Hepatic stellate cell (primary cell): ENCODE measurements at regions not wholly inside any gene's neighbourhood (a gene's known extent, or its start where the extent isn't known, plus 50 kb on each side); places are given as distances from the start of the nearest gene placed in this dataset.
"Not testable (repeated sequence)": the region's sequence is repeated elsewhere in the genome, so short reads cannot be mapped to it uniquely, and the experiment has no call there.

Experiments used
- DNase-seq: peaks from one replicate; pipeline ENCODE4 v3.0.0; 2011; ENCODE audit warnings: low spot score

DNA sequence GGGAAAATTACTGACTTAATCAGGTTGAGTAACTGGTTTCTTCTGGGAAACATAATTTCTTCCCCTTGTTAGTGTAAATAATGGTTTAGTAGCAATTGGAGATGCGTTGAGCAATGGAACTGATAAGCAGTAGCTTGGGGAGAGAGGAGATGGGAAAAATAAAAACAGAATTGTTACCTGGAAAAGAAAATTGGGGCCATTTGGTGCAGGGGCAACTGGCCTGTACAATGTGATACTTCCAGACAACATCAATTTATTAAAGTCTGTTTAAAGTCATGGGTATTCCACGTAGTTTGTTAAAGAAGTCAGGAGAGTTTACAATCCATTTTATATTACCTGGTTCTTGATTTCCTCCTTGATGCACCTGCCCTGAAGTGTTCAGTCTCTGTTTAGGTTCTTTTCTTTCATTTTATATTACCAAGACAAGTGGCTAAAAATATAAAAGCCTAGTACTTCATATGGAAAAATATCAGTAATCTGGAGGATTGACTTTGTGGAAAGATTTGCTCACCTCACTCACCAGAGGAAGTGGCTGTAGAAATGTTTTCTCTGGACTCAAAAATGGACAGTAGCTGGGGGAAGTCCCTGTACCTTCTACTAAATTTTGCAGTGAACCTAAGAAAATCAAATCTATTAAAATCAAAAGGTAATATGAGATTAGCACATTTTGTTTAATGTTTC is 161.0 kb downstream of the DDX1 start:
- DNase-seq: no peak

DNA sequence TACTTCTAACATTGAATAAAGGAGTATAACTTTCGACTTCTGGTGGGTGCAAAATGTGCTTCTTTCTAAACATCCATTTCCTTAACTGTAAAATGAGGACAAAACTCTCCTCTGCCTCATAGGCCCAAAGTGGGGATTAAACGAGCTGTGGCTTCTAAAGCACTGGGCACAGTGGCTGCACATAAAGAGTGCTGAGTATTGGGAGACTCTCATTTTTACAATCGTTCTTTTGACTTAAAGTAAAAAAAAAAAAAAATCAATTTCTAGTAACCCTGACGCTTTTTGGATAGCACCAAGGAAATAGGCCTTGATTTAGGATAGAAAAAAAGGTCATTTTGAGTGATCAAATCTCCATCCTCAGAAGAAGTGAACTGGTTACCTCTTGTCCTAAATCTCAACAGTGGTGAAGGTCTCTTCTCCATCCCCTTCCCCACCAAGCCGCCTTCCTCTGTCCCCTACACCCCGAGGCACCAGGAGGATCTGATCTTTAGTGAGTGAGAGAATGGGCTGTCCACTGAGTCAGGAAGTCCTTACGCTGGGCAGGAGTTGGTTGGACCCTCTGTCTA is 161.6 kb downstream of the DDX1 start:
- no peak for DNase-seq

DNA sequence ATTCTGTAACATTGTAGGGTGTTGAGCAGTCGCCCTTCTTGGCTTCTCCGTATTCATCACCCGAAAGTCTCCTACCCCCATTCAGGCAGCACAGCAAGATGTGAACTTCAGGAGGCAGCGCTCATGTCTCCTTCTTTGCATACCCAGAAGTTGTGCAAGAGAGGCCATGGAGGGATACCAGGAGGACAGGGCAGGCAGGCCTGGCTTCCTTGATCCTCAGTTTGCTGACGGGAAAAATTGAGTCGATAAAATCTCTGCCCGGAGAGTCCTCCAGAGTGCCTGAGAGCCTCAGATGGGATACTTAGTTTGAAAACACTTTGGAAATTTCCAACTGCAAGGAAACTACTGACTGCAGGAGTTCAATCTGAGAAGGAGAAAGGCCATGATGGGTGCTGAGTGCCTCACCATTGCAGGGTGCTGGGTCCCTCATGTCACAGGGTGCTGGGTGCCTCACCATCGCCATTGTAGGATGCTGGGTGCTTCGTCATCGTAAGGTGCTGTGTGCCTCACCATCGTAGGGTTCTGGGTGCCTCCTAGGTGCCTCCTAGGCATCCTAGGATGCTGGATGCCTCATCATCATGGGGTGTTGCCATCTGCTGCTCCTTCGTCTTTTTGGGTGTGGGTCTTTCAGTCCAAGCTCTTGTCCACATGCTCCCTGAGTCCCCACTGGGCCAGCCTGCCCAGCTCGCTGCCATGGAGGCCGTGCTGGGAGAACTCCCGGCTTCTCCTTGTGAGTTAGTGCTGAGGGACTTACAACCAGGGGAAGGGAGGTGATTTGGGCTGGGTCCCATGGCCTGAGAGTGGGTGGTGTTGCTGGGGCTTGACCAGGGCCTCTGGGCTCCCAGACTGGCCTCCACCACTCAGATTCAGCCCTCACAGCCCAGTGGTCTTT is 162.4 kb downstream of the DDX1 start:
- no peak for DNase-seq

DNA sequence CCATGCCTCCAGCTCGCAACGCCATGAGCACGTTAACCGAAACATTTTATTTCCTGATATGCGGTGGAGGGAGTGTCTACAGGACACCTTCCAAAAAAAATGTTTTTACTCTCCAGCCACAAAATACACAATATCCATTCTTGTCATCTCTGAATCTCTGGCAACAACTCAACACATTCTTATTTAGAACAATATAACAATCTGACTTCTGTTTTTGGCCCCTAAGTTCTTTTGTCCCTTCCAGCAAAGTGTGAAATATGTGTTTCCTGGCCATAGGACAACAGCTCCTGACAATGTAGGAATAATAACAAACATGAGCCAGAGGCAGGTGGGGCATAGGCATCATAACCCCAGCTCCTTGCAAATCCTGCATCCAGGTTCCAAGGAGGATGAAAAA is 163.0 kb downstream of the DDX1 start:
- no peak for DNase-seq

DNA sequence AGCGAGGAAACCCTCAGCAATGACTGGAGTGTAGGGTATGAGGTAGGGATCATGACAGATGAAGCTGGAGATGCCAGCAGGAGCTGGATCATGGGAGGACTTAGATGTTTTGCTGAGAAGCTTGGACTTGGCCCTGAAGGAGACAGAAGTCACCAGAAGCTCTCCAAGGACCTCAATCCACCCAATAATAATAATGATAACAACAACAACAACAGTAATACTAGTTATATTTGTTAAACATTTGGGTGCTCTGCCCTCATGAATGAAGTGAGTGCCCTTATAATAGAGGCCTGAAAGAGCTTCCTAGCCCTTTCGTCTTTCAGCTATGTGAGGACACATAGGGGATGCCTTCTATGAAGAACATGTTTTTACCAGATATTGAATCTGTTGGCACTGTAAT is 163.9 kb downstream of the DDX1 start:
- DNase-seq: no peak

DNA sequence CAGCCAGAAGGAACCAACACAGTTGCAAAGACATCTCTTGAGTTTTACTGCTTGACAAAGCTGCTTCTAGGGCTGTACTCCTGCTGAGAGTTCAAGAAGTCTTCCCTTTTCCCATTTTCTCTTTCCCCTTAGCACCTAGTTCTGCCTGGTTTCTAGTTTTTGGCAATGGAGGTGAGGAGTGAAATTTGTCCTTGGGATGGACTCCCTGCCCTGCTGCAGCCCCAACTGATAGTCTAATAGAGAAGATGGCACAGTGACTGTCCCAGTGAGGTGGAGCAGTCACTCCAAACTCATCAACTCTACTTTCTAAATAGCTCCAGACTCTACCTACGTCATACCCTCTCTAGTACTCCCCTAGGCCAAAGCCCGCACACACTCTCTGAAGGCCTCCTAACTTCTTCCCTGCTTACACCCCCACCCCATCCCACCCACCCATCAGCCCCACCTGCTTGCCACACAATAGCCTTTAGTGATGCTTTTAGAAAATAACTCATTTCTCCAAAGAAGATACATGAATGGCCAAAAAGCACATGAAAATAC is 164.4 kb downstream of the DDX1 start:
- DNase-seq: no peak

DNA sequence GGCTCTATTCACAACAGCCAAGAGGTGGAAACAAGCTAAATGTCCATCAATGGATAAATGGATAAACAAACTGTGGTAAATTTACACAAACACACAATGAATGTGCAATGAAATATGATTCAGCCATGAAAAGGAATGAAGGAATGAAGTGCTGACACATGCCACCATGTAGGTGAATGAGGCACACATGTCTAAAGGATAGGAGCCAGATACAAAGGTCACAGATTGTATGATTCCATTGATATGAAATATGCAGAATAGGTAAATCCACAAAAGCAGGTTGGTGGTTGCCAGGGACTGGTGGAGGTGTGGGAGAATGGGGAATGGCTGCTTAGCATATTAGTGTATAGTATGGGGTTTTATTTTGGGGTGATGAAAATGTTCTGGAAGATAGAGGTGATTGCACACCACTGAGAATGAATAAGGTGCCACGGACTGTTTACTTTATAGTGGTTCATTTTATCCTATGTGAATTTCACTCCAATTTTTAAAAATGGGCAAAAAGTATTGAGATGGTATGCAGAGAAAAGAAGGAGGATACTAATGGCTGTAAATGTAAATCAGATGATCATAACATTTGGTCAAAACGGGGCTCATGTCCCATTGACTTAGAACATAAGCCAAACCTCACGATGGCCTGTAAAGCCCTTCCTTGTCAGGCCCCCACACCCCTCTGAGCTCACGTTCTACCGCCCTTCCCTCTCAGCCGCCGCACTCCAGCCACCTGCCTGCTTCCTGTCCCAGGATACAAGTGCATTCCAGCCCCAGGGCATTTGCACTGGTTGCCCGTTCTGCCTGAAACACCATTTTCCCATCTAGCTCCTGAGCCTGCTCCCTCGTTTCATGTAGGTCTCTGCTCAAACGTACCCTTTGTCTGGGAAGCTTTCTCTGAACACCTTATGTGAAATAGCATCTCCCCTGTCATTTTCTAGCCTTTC is 165.5 kb downstream of the DDX1 start:
- DNase-seq: no peak

DNA sequence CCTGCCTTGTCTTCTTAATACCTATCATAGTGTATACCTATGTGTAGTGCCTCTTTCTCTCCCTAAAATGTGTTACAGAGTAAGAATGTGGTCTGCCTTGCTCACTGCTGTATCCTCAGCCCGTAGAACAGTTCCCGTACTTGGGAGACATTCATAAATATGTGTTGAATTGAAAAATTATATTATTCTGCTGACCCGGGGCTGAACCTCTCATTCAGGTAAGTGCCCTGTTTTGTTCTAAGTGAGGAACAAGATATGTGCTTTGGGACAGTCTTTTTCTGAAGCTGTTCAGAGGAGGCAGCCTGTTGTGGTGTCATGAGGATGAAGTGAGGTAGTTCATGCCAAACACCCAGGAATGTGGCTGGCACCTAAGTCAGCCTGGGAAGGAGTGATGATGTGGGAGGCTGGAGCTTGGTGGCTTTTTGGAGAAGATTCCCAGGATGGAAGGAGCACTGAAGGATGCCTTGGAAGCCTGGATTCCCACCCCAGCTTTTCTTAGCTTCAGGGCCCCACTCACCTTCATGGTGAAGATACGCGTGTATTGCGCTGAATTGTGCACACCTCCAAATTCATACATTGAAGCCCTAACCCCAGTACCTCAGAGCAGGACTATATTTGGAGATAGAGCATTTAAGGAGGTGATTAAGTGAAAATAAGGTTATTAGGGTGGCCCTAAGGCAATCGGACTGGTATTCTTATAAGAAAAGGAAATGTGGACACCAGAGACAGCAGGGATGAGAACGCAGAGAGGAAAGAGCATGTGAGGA is 166.3 kb downstream of the DDX1 start:
- DNase-seq: no peak

DNA sequence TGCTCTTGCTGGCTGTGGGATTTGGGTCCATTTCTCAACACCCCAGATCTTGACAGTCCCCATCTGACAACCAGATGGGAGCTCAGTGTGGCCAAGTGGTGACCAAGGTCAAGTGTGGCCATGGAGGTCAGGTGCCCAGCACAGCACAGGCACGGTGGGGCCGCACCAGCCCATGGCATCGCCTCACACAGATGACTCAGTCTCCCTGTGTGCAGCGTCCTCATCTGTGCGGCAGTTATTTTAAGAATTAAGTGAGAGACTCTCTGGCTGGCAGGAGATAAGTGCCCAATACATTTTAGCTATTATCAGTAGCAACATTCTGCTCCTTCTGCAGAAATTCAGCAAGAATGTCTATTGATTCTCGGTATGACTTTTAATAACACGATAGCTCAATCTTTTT is 167.2 kb downstream of the DDX1 start:
- no peak for DNase-seq

DNA sequence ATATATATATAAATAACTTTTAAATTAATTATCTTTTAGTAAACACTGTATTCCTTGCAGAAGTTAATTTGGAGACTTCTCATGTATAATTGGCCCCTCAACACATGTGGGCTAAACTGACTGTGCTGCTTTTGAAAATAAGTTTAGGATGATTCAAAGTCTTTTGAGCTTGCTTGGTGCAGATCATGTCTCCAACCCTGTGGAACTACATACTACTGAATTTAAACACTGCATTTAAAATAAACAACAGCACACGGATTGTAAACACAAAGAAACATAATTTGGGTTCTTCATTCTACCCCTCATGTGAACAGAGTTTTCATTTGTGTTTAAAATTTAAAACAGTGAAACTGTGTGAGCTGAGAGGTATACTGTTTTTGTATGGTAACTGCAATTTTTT is 167.7 kb downstream of the DDX1 start:
- no peak for DNase-seq

DNA sequence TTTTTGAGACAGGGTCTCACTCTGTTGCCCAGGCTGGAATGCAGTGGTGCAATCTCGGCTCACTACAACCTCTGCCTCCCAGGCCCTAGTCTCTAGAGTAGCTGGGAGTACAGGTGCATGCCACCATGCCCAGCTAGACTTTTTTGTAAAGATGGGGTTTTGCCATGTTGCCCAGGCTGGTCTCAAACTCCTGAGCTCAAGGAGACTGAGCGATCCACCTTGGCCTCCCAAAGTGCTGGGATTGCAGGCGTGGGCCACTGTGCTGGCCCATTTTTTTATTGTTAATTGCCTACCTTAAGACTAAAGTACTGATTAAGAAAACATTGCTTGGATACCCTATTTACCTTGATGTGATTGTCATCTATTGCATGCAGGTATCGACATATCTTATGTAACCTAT is 168.1 kb downstream of the DDX1 start:
- not testable (repeated sequence) for DNase-seq

DNA sequence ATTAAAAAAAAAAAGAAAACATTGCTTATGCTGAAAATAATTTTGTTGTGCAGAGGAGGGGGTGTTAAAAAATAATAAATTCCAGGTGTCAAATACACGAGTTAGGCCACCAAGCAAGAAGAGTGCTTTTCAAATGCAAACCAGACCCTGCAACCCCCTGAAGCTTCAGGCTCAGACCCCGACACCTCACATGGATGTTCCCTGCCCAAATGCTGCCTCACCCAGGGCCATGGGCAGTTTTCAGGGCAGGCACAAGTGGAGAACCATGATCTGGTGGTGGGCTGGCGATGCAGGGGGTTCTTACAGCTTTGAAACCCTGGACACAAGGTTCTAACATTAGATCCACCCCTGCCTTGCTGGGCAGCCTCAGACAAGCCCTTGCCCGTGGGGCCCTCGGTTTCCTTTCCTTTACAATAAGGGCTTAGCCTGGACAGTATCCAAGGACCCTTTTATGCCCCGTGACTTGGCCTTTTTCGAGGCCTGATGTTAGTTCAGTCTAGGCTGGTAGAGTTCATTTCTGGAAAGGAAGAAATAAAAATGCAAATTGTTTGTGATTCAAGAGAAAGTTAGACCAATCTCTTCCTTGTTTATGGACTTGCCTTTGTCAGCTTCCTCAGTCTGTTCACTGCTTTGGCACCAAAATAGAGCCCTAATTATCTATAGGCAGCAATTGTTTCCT is 168.7 kb downstream of the DDX1 start:
- DNase-seq: no peak

DNA sequence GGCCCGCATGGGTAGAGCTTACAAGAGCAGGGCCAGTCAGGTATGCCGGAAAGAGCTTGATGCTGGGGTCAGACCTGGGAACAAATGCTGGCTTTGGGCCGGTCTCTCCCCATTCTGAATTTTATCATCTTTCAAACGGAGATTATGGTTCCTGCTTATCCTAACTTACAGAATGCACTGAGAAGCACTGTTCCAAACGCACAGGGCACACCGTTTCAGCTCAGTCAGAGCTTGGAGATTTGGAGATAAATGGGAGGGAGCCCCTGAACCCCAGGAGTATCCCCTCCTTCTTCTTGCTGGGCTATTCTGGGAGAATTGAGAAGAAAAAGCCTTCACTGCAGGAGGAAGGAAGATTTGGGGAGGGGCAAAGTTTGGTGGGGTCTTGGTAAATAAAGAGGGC is 169.4 kb downstream of the DDX1 start:
- DNase-seq: no peak

DNA sequence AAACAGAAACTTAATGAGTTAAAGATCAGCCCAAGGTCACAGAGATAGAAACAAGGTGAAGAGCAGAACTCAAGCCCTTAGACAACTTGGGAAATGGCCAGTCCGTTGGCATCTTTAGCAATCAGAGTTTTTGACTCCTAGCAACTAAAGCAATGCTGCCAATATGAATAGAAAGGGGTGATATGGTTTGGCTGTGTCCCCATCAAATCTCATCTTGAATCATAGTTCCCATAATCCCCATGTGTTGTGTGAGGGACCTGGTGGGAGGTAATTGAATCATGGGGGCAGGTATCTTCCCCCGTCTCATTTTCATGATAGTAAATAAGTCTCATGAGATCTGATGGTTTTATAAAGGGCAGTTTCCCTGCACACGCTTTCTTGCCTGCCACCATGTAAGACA is 170.2 kb downstream of the DDX1 start:
- DNase-seq: no peak

DNA sequence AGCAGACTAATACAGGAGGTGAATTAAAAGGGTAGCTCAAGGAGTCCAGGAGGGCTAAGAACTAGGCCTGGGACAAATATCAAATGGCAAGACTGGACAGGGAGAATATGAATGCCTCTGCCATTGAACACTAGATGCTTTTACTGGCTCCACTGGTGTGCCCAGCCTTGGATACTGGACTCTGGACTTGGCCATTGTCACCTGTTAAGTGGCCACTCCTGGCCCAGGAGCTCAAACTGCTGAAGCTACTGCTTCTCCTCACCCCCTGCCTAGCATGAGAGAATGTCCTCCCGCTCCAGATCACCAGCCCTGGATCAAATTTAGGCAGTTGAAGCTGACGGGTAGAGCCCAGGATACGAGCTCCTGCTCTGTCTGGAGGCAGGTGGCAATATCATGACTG is 170.8 kb downstream of the DDX1 start:
- no peak for DNase-seq

DNA sequence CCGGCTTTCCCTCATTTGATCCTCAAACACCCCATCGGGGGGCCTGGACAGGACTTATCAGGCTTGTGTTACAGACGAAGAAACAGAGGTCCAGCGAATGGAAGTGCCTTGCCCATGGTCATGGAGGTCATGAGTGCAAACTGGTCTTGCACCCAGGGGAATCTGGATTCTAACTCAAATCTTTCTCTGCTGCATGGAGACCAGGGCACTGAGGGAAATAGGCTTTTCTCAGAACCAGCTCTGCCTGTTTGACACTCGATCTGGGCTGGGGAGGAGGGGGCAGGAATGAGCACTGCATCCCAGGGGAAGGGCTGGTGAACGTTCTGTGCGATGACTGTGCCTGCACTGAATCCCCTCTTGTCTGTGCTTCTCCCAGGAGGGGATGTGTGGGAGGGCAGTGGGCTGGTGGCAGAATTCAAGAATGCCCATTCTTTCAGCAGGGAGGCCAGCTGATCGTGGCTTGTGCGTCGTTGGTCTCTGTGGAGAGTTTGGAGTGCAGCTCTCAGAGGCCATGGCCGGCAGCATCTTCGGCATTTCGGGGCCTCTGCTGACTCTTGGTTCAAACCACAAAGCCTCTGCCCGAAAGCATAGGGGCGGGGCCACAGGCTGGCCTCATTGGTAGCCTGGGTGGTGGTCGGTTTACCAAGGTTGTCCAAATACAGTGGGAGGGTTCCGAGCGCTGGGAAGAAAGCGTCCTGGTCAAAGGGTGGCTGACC is 171.6 kb downstream of the DDX1 start:
- no peak for DNase-seq

DNA sequence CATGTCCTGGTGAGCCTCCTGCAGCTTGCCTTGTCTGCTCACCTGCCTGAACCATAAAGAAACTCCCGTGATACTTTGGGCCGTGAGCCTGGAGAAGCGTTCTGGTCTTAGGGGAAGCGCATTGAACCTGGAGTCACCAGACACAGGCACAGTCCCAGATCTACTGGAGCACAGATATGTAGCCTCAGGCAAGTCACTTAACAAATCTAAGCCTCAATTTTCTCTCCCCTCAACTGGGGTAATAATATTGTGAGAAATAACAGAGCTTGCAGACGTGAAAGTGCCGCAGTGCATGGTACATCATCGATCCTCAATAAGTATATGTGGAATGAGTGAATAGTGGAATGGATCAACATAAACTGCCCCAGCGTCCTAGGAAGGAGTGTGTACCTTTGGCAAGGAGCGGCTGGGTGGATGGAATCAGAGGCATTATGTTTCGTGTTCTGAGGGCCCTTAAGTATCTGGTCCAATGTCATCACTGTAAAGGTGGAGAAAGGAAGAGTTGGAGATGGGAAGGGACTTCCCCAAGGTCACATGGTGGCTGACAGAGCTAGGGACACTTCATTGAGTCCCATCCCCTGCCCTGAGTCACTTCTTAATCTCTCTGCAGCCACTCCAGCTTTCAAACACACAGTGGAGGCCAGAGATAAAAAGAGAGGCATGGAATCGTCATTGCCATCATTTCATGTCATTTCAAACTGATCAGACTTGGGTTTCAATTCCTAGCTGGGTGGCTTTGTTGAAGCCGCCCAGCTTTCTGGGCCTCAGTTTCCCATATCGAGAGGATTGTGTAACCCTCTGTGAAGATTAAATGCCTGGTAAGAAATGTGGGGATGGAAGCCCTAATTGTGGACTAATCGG is 172.4 kb downstream of the DDX1 start:
- no peak for DNase-seq

DNA sequence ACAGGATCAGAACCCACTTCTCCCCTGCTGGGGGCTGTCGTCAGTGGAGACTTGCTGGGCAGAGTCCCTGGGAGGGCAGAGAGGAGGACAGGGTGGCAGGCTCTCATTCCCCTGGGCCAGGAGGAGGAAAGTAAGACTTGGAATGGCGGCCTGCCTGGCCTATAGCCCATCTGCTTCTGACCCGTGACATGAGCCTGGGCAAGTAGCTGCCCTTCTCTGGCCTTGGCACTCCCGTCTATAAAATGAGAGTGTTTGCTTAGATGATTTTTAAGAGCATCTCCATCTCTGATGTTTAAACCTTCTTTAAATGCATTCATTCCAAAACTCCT is 173.0 kb downstream of the DDX1 start:
- DNase-seq: no peak

DNA sequence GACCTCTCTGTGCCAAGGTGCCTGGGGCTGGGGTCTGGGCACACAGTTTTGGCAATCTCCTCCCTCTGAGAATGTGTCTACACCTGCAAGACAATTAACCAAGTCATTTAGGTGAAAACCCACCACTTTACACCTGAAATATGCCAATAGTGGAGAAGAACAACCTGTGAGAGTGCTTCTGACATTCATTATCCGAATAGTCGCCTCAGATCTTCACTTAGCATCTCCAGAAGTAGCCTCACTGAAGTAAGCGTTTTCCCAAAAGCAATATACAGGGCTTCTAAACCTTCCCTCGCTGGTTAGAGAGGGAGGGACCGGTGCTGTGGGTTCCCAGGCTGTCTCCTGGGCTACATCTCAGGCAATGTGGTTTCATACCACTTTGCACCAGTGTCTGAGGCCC is 173.5 kb downstream of the DDX1 start:
- no peak for DNase-seq
